ENCODE measurements at regions not wholly inside any gene's neighbourhood (a gene's known extent, or its start where the extent isn't known, plus 50 kb on each side); places are given as distances from the start of the nearest gene placed in this dataset.

DNA sequence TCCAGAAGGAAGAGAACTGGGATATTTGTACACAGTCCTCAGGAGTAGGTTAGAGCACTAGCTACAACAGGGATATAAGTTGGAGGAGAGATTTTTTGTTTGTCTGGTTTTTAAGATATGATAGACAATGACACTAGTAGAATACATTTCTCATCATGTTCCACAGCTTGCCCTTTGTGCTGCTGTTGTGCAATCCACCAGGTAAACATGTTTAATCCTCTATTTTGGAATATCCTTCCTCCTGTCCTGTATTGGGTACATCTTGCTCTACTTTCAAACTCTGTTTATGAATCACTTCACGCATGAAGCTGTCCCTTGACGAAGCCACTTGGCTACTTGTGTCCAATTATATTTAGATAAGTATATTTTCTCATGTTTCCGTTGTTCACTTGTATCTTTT lies 153.6 kb upstream of the TENT5A start:
- TF ChIP-seq, protein P1, sequence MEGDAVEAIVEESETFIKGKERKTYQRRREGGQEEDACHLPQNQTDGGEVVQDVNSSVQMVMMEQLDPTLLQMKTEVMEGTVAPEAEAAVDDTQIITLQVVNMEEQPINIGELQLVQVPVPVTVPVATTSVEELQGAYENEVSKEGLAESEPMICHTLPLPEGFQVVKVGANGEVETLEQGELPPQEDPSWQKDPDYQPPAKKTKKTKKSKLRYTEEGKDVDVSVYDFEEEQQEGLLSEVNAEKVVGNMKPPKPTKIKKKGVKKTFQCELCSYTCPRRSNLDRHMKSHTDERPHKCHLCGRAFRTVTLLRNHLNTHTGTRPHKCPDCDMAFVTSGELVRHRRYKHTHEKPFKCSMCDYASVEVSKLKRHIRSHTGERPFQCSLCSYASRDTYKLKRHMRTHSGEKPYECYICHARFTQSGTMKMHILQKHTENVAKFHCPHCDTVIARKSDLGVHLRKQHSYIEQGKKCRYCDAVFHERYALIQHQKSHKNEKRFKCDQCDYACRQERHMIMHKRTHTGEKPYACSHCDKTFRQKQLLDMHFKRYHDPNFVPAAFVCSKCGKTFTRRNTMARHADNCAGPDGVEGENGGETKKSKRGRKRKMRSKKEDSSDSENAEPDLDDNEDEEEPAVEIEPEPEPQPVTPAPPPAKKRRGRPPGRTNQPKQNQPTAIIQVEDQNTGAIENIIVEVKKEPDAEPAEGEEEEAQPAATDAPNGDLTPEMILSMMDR (conservative IDR thresholded peaks at IDR 0.05; ENCODE audit: low read depth, low read length), result no peak
- TF ChIP-seq EZH2 (IDR thresholded peaks at IDR 0.05; ENCODE audit: low read length, unreplicated experiment), result no peak
- no peak for TF ChIP-seq EZH2phosphoT487 (IDR thresholded peaks at IDR 0.05; ENCODE audit: borderline replicate concordance, low read length)
